Kidney (tissue), 13 donors: ENCODE measurements at regions not wholly inside any gene's neighbourhood (a gene's known extent, or its start where the extent isn't known, plus 50 kb on each side); places are given as distances from the start of the nearest gene placed in this dataset.

ENCODE experiments used
- DNase-seq, 5 donors: peaks; one replicate each; pipeline ENCODE4 v3.0.0-alpha.2; 2013 to 2020
- FAIRE-seq: peaks from 2 replicates; lab custom pipeline; 2012; peaks lifted over from hg19 to GRCh38; lab: Jason Lieb, UNC
- H3K27ac ChIP-seq, 2 donors: one replicate each; pipeline ENCODE4 v1.7.0; 2013; ENCODE audit warnings: low read depth in 2 of 2, low read length in 2 of 2, inconsistent platforms in 1 of 2
- H3K27me3 ChIP-seq: one replicate; pipeline ENCODE4 v1.7.1; 2013; ENCODE audit warnings: low read length, inconsistent platforms; ENCODE audit not compliant: control insufficient read depth, insufficient read depth
- H3K36me3 ChIP-seq, 3 donors: one replicate each; pipeline versions ENCODE4 v1.7.0 to v1.7.1; 2013; ENCODE audit warnings: low read length in 3 of 3, control low read depth in 1 of 3, inconsistent platforms in 1 of 3; ENCODE audit not compliant: insufficient read depth in 3 of 3, control insufficient read depth in 2 of 3
- H3K4me1 ChIP-seq, 3 donors: one replicate each; pipeline versions ENCODE4 v1.7.0 to v1.7.1; 2013; ENCODE audit warnings: low read length in 3 of 3, inconsistent platforms in 1 of 3, low read depth in 1 of 3; ENCODE audit not compliant: control insufficient read depth in 2 of 3, insufficient read depth in 2 of 3
- H3K4me3 ChIP-seq, 3 donors: one replicate each; pipeline versions ENCODE4 v1.7.0 to v1.8.1; 2013; ENCODE audit warnings: low read length in 3 of 3, control low read depth in 1 of 3, inconsistent platforms in 1 of 3
- H3K9ac ChIP-seq, 3 donors: one replicate each; pipeline versions ENCODE4 v1.7.0 to v1.7.1; 2013; ENCODE audit warnings: low read length in 3 of 3, control low read depth in 1 of 3, inconsistent platforms in 1 of 3
- H3K9me3 ChIP-seq, 3 donors: one replicate each; pipeline versions ENCODE4 v1.7.0 to v1.7.1; 2013; ENCODE audit warnings: low read length in 3 of 3, control low read depth in 1 of 3, inconsistent platforms in 1 of 3; ENCODE audit not compliant: control insufficient read depth in 2 of 3, insufficient read depth in 1 of 3
- CTCF ChIP-seq: IDR thresholded peaks from 3 replicates; pipeline ENCODE4 v1.5.1; 2012; ENCODE audit warnings: mild to moderate bottlenecking, moderate library complexity, borderline replicate concordance; ENCODE audit not compliant: insufficient read depth; ENCODE audit errors: extremely low read depth
- intact Hi-C: fragments of 100-400 bp; cut with DNase I; formaldehyde crosslinking; loops from one replicate; pipeline ENCODE4 v1.11.1; 2022
- donor health status: control.
- donor health status: control.
- donor health status: control.
- donor health status: control.
- donor health status: control.
- donor health status: DM: yes; HTN: yes; CAD: no.
- donor health status: Normal renal cell carcinoma (clear cell type).

GRCh38 chr6:14762077-14762476 is 483.8 kb upstream of the JARID2 start:
- H3K4me1 ChIP-seq: peaks cover 0 to 3% (median 0%) of the 10 kb centered on the region in 3 donors
- DNase-seq: no peak
- no peak for FAIRE-seq
- H3K27ac ChIP-seq: no peak overlapping the region
- H3K36me3 ChIP-seq: no peaks in the 10 kb centered on the region
- no peak overlapping the region for H3K9ac ChIP-seq
- intact Hi-C loops: no loop called here
- no peaks in the 10 kb centered on the region for H3K9me3 ChIP-seq
- no peak overlapping the region for H3K4me3 ChIP-seq
- TF ChIP-seq CTCF: no peak
- no peaks in the 10 kb centered on the region for H3K27me3 ChIP-seq

- no peak for DNase-seq
- no peak overlapping the region for H3K9ac ChIP-seq
- H3K9me3 ChIP-seq: no peaks in the 10 kb centered on the region
- FAIRE-seq: no peak
- H3K27me3 ChIP-seq: no peaks in the 10 kb centered on the region
- H3K36me3 ChIP-seq: no peaks in the 10 kb centered on the region
- intact Hi-C loops: no loop called here
- H3K4me1 ChIP-seq: peaks cover 0 to 3% (median 3%) of the 10 kb centered on the region in 3 donors
- no peak overlapping the region for H3K27ac ChIP-seq
- no peak overlapping the region for H3K4me3 ChIP-seq
- TF ChIP-seq CTCF: no peak
Observed at GRCh38 chr6:14763139-14763538, 482.7 kb upstream of the JARID2 start.

GRCh38 chr6:14763616-14764015 is 482.3 kb upstream of the JARID2 start:
- peaks cover 0 to 3% (median 3%) of the 10 kb centered on the region in 3 donors for H3K4me1 ChIP-seq
- DNase-seq: no peak
- FAIRE-seq: no peak
- no peak overlapping the region for H3K4me3 ChIP-seq
- intact Hi-C loops: no loop called here
- H3K9ac ChIP-seq: no peak overlapping the region
- H3K9me3 ChIP-seq: no peaks in the 10 kb centered on the region
- no peaks in the 10 kb centered on the region for H3K27me3 ChIP-seq
- no peaks in the 10 kb centered on the region for H3K36me3 ChIP-seq
- TF ChIP-seq CTCF: no peak
- H3K27ac ChIP-seq: no peak overlapping the region

GRCh38 chr6:14765106-14765505 is 480.8 kb upstream of the JARID2 start:
- DNase-seq: no peak
- intact Hi-C loops: no loop called here
- no peak for TF ChIP-seq CTCF
- FAIRE-seq: no peak
- H3K27me3 ChIP-seq: no peaks in the 10 kb centered on the region
- H3K4me3 ChIP-seq: no peak overlapping the region
- H3K4me1 ChIP-seq: peaks cover 0 to 3% (median 3%) of the 10 kb centered on the region in 3 donors
- H3K36me3 ChIP-seq: no peaks in the 10 kb centered on the region
- H3K27ac ChIP-seq: no peak overlapping the region
- no peaks in the 10 kb centered on the region for H3K9me3 ChIP-seq
- no peak overlapping the region for H3K9ac ChIP-seq
